ENCODE measurements at regions not wholly inside any gene's neighbourhood (a gene's known extent, or its start where the extent isn't known, plus 50 kb on each side); places are given as distances from the start of the nearest gene placed in this dataset.

DNA sequence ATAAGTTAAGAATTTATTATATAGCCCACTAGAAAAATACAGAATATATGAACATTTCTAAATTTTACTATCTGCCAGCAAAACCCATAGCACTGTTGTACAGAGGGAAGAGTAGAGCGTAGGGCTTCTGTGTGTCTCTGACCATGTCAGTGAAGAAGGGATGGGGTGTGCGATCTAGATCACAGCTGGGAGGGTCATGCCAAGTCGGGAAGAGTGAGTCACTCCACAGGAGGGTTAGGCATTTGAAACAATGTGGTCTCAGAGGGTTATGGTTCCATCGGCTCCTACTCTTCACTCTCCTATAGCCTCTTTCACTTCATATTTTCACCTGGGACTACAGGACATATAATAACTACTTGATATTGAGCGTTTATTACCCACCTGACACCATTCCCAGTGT is 185.1 kb upstream of the DDHD1 start:
- Mint-ChIP-seq H3K4me3 (no peak overlapping the region), H3K9me3 (no peaks in the 10 kb centered on the region), H3K27me3 (no peaks in the 10 kb centered on the region), H3K27ac (no peak overlapping the region), H3K36me3 (ENCODE audit: low read depth) (no peaks in the 10 kb centered on the region), H3K4me1 (ENCODE audit: low read depth) (no peaks in the 10 kb centered on the region)
- intact Hi-C loops (cut with micrococcal nuclease), result no loop called here

DNA sequence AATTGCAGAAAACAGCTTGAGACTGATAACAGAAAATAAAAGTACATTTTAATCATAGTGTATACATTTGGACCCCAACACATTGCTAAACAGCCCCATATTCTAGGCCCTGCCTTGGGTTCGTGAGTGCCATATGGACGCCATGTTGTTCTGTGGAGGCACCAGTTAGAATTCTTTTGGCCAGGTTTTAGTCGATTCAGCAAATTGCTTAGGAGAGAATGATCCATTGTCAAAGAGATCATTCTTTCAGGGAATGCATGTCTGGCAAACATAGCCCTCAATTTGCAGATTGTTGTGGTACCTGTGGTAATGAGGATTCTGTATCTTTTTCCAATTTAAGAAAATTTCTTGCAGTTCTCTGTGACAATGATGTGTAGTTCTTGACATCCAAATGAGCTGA is 183.6 kb upstream of the DDHD1 start:
- no peak overlapping the region for H3K4me3 Mint-ChIP-seq
- H3K9me3 Mint-ChIP-seq, result no peaks in the 10 kb centered on the region
- intact Hi-C loops (cut with micrococcal nuclease), result no loop called here
- H3K27me3 Mint-ChIP-seq, result no peaks in the 10 kb centered on the region
- no peaks in the 10 kb centered on the region for H3K36me3 Mint-ChIP-seq (ENCODE audit: low read depth)
- no peak overlapping the region for H3K27ac Mint-ChIP-seq
- no peaks in the 10 kb centered on the region for H3K4me1 Mint-ChIP-seq (ENCODE audit: low read depth)

DNA sequence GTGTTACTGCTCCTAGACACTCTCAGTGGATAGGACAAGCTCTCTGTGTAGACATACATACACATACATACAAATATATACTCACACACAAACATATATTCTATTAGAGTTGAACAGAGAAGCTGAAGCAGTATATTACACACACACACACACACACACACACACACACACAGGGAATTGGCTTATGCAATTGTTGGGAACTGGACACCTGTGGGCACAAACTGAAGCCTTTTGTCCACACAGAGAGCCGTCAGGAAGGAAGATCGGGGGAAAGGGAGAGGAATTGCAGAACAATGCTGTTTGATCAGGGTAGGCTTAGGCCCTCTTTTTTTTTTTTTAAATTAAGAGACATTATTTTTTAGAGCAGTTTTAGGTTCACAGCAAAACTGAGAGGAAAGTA is 180.7 kb upstream of the DDHD1 start:
- Mint-ChIP-seq H3K9me3 (no peaks in the 10 kb centered on the region), H3K27ac (no peak overlapping the region), H3K4me1 (ENCODE audit: low read depth) (no peaks in the 10 kb centered on the region), H3K36me3 (ENCODE audit: low read depth) (no peaks in the 10 kb centered on the region), H3K27me3 (no peaks in the 10 kb centered on the region), H3K4me3 (no peak overlapping the region)
- intact Hi-C loops (cut with micrococcal nuclease), result no loop called here

DNA sequence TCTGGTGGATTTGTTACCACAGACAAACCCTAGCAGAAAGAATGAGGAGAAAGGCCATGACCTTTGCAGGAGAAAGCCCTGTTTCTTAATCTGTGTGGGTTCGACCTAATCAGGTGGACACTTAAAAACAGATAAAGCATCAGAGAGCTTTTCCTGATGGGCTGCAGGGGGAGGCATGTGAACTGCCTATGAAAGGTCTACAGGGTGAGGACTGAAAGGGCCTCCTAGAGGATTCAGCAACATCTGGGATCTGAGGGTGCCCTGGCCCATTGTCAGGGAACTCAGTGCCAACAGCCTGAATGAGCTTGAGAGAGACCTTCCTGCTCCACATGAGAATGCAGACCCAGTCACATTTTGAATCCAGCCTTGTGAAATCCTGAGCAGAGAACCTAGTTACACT is 178.8 kb upstream of the DDHD1 start:
- Mint-ChIP-seq H3K9me3 (no peaks in the 10 kb centered on the region), H3K27ac (no peak overlapping the region), H3K4me3 (no peak overlapping the region), H3K27me3 (no peaks in the 10 kb centered on the region), H3K36me3 (ENCODE audit: low read depth) (no peaks in the 10 kb centered on the region), H3K4me1 (ENCODE audit: low read depth) (no peaks in the 10 kb centered on the region)
- intact Hi-C loops (cut with micrococcal nuclease), result no loop called here

DNA sequence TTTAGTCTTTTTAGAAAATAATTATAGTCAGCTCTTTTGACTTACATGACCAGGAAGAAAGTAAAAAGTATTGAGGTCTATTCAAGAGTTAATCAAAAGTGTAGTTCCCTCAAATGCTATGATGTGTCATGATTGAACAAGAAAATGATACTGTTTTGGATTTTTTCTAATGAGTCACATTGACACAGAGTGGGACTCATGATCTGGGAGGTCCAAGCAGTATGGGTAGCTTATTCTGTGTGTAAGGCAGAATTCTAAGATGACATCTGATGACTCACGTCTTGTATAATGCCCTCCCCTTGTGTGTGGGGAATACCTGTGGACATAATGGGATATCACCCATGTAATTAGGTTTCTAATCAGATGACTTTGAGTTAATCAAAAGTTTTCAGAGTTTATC is 178.1 kb upstream of the DDHD1 start:
- Mint-ChIP-seq H3K4me1 (ENCODE audit: low read depth) (no peaks in the 10 kb centered on the region), H3K9me3 (no peaks in the 10 kb centered on the region), H3K27me3 (no peaks in the 10 kb centered on the region), H3K4me3 (no peak overlapping the region), H3K36me3 (ENCODE audit: low read depth) (no peaks in the 10 kb centered on the region), H3K27ac (no peak overlapping the region)
- intact Hi-C loops (cut with micrococcal nuclease), result no loop called here

DNA sequence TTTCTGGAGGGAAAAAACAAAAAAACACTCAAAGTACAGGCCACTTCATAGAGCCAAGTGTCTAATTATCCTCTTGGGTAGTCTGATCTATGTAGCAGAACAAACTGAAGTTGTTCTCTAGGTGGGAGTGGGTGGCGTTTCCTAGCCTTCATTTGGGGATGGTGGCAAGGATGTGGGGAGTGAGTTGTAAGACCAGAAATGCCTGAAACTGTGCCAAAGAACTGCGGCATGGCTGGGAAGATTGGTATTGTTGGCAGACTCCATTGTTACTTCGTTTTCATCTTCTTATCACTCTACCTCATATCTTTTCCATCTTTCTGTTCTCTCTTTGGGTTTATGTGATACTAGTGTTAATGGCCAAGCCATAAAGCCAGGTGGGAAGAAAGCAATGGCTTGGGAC is 177.3 kb upstream of the DDHD1 start:
- H3K36me3 Mint-ChIP-seq (ENCODE audit: low read depth), result no peaks in the 10 kb centered on the region
- intact Hi-C loops (cut with micrococcal nuclease), result no loop called here

DNA sequence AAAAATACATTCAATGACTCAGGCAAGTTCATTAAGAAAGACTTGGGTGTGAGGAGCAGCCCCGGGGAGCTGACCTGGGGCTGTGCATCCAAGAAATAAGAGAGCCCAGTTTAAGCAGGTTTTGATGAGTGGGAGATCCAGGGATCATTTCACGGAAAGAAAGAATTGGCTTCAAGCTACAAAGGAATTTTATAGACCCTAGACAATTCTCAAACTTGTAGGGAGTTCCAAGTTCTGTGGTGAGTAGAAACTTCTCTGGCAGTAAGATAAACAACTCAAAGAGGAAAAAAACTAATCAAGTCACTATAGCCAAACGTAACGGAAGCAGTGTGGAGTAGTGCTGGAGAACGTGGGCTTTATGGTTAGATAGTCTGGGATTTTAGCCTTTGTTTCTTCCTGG is 175.7 kb upstream of the DDHD1 start:
- H3K9me3 Mint-ChIP-seq, result no peaks in the 10 kb centered on the region
- H3K4me1 Mint-ChIP-seq (ENCODE audit: low read depth), result no peaks in the 10 kb centered on the region
- no peak overlapping the region for H3K4me3 Mint-ChIP-seq
- intact Hi-C loops (cut with micrococcal nuclease), result no loop called here
- no peaks in the 10 kb centered on the region for H3K27me3 Mint-ChIP-seq
- H3K36me3 Mint-ChIP-seq (ENCODE audit: low read depth), result no peaks in the 10 kb centered on the region
- H3K27ac Mint-ChIP-seq, result no peak overlapping the region

More for the DNA sequence above, 177.3 kb upstream of the DDHD1 start:
- Mint-ChIP-seq H3K27ac (no peak overlapping the region), H3K9me3 (no peaks in the 10 kb centered on the region), H3K4me3 (no peak overlapping the region), H3K4me1 (ENCODE audit: low read depth) (no peaks in the 10 kb centered on the region), H3K27me3 (no peaks in the 10 kb centered on the region)

DNA sequence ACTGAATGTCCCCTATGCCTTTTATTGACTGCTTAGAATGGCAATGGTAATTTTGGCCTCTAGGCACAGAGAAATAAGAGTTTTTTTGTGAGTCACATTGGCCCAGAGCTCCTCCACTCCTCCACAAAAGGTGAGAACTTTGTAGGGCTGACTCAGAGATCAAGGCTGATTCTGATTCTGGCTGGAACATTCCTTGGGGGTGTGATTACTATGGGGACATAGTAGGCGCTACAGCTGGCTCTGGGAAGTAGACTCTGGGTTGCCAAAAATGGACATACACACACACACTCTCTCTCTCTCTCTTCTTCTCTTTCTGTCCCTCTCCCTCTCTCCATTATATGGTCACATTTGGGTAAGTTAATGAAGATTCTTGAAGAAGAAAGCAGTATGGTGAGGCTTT is 174.6 kb upstream of the DDHD1 start:
- Mint-ChIP-seq H3K4me3 (no peak overlapping the region), H3K27me3 (no peaks in the 10 kb centered on the region), H3K27ac (no peak overlapping the region), H3K4me1 (ENCODE audit: low read depth) (no peaks in the 10 kb centered on the region), H3K36me3 (ENCODE audit: low read depth) (no peaks in the 10 kb centered on the region), H3K9me3 (no peaks in the 10 kb centered on the region)
- intact Hi-C loops (cut with micrococcal nuclease), result no loop called here

DNA sequence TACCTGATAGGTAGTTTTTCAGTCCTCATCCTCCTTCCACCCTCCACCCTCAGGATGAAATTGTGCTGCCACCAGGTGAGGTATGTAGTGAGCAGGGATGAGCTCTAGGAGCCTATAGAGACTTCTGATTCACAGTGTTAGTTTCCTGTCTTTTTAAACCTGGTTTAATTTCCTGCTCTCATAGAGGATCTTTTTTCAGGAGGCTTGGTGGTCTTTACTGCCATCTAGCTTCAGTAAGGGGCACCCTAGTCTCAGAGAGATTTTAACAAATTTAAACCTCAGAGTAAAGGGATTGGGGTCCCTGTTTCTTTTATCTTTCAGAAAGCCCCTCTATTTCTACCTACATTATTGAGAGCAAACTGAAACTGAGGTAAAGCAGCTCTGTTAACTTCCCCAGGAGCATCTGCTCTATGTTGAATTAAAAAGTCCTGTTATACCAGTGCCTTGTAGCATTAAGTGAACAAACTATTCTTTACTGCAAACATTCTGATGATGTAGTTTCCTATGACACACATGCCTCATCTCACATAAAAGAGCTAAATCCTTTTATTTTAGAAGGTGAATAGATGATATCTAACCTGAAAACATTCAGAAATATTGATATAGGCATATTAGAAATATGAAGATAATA is 172.2 kb upstream of the DDHD1 start:
- no peak overlapping the region for H3K4me3 Mint-ChIP-seq
- intact Hi-C loops (cut with micrococcal nuclease), result no loop called here
- no peaks in the 10 kb centered on the region for H3K36me3 Mint-ChIP-seq (ENCODE audit: low read depth)
- no peaks in the 10 kb centered on the region for H3K27me3 Mint-ChIP-seq
- H3K4me1 Mint-ChIP-seq (ENCODE audit: low read depth), result no peaks in the 10 kb centered on the region
- peaks cover 11% of the 10 kb centered on the region for H3K9me3 Mint-ChIP-seq
- H3K27ac Mint-ChIP-seq, result no peak overlapping the region

DNA sequence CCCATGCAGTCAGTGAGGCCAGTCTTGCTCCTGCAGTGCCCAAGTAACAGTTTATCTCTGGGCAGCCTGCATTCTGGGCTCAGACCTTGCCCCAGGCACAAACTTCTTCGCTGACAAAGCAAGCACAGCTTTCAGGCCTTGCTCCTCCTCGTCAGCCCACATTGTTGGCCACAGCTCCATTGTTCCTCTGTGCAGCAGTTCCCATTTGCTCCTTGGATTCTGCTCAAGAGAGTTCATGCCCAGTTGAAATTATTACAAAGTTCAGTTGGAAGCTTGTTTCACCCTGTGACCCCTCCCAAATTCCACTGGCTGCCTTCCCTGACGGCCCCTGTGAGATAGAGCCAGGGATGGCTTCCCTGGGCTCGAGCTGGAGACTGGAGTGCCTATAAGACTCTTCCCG is 163.4 kb upstream of the DDHD1 start:
- Mint-ChIP-seq H3K27me3 (no peaks in the 10 kb centered on the region), H3K36me3 (ENCODE audit: low read depth) (no peaks in the 10 kb centered on the region), H3K4me1 (ENCODE audit: low read depth) (no peaks in the 10 kb centered on the region), H3K9me3 (peaks cover 63% of the 10 kb centered on the region), H3K4me3 (no peak overlapping the region), H3K27ac (no peak overlapping the region)
- intact Hi-C loops (cut with micrococcal nuclease), result no loop called here

DNA sequence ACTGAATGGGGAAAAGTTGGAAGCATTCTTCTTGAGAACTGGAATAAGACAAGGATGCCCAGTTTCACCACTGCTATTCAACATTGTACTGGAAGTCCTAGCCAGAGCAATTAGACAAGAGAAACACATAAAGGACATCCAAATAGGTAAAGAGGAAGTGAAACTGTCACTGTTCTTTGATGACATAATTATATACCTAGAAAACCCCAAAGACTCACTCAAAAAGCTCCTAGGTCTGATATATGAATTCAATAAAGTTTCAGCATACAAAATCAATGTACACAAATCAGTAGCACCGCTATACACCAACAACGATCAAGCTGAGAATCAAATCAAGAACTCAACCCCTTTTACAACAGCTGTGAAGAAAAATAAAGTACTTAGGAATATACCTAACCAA is 157.3 kb upstream of the DDHD1 start:
- no peak overlapping the region for H3K27ac Mint-ChIP-seq
- intact Hi-C loops (cut with micrococcal nuclease), result no loop called here
- no peaks in the 10 kb centered on the region for H3K4me1 Mint-ChIP-seq (ENCODE audit: low read depth)

DNA sequence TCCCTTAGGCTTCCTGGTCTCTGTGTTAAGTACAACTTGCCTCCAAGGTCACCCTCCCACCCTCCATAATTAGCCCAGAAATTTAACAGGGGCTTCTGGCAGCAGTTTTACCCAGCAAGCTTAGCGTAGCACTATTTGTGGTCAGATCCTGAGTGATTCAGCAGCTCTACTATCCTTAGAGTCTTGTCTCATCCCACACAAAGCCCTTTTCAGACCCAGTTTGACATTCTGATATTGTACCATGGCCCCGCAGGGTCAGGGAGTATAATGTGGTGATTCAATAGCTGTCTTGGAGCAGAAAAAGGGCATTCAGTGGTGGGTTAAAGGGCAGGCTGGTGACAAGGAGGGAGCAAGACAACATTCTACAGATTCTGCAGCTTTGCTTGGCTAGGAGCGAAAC is 153.8 kb upstream of the DDHD1 start:
- Mint-ChIP-seq H3K4me3 (no peak overlapping the region), H3K27ac (no peak overlapping the region), H3K4me1 (ENCODE audit: low read depth) (no peaks in the 10 kb centered on the region), H3K9me3 (peaks cover 4% of the 10 kb centered on the region), H3K27me3 (no peaks in the 10 kb centered on the region), H3K36me3 (ENCODE audit: low read depth) (no peaks in the 10 kb centered on the region)
- intact Hi-C loops (cut with micrococcal nuclease), result no loop called here

More for the DNA sequence above, 157.3 kb upstream of the DDHD1 start:
- H3K4me3 Mint-ChIP-seq, result no peak overlapping the region
- H3K36me3 Mint-ChIP-seq (ENCODE audit: low read depth), result no peaks in the 10 kb centered on the region
- no peaks in the 10 kb centered on the region for H3K27me3 Mint-ChIP-seq
- H3K9me3 Mint-ChIP-seq, result peaks cover 19% of the 10 kb centered on the region

DNA sequence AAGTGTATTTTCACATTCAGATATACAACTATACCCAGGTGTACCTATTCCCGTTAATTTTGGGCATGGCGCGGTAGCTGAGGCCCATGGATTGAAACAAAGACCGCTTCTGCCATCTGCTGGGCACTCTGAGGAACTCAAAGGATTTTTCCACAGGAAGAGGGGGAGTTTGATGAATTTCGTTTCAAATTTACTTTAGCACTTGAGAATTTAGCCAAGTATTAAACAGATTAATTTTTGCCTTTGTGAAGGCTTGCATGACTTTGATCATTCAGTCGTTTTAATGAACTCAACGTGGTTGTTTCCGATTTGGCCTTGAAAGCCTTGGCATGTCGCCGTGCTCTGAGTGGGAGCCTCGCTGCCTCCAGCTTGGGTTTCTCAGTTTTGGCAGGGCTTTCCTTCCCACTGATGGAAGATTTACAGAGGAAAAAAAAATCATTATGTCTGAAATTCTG is 153.2 kb upstream of the DDHD1 start:
- intact Hi-C loops (cut with micrococcal nuclease), result no loop called here
- Mint-ChIP-seq H3K4me1 (ENCODE audit: low read depth) (no peaks in the 10 kb centered on the region), H3K27ac (no peak overlapping the region), H3K36me3 (ENCODE audit: low read depth) (no peaks in the 10 kb centered on the region), H3K27me3 (no peaks in the 10 kb centered on the region), H3K9me3 (no peaks in the 10 kb centered on the region), H3K4me3 (peak overlapping the region; percentile 53)

DNA sequence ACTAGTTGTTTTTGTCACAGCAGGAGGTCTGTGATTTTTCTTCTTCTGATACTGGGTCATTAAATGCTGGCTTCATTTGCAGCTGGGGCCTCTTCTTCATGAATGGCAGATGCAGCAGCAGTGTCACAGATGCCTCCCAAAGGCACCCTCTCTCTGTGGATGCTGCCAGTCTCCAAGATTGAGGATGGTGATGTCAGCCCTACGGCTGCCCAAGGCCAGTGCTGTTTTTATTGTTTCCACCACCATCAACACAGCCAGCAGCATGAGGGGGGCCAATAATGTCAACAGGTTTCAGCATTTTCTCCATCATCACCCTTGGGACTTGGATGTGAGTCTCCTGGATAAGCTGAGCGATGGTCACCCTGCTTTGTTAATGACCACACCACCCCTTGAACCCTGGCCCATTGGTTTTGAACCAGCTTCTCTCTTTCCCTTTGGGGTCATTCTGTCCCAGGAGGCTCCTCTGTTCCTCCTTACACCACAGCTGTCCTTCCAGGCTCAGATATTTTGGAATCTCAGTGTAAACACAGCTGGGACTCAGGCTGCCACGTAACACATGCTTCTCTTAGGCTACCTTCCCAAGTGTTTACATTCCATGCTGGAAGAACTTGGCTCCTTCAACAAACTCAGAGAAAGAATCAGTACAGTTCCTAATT is 151.7 kb upstream of the DDHD1 start:
- Mint-ChIP-seq H3K27ac (no peak overlapping the region), H3K27me3 (no peaks in the 10 kb centered on the region), H3K4me1 (ENCODE audit: low read depth) (no peaks in the 10 kb centered on the region), H3K4me3 (no peak overlapping the region), H3K36me3 (ENCODE audit: low read depth) (no peaks in the 10 kb centered on the region), H3K9me3 (no peaks in the 10 kb centered on the region)
- intact Hi-C loops (cut with micrococcal nuclease), result no loop called here

Measured in dendritic cell treated with granulocyte-macrophage colony-stimulating factor and Interleukin-4, amounts not matched to agents 40 ng/mL and 50 ng/mL, for 4 days (primary cell).